Brain microvascular endothelial cell (primary cell): ENCODE measurements at regions not wholly inside any gene's neighbourhood (a gene's known extent, or its start where the extent isn't known, plus 50 kb on each side); places are given as distances from the start of the nearest gene placed in this dataset.

Experiments used
- DNase-seq: peaks from one replicate; pipeline ENCODE4 v3.0.0-alpha.2; 2020
- H3K27ac ChIP-seq: fragments of 250-450 bp; sonication (Bioruptor Pico); 2 replicates; pipeline ENCODE4 v1.5.1; 2020; ENCODE audit warnings: mild to moderate bottlenecking, moderate library complexity
- H3K27me3 ChIP-seq: fragments of 250-450 bp; sonication (Bioruptor Pico); replicated peaks from 2 replicates; pipeline ENCODE4 v1.5.1; 2020; ENCODE audit warnings: mild to moderate bottlenecking
- H3K36me3 ChIP-seq: fragments of 250-450 bp; sonication (Bioruptor Pico); replicated peaks from 2 replicates; pipeline ENCODE4 v1.5.1; 2020; ENCODE audit warnings: mild to moderate bottlenecking
- H3K4me3 ChIP-seq: 2 replicates; pipeline ENCODE4 v1.5.1; 2011; ENCODE audit warnings: low read depth, mild to moderate bottlenecking, control low read depth, low read length, moderate library complexity
- CTCF ChIP-seq: IDR thresholded peaks from 2 replicates; pipeline ENCODE4 v1.5.1; 2011; ENCODE audit warnings: low read depth, mild to moderate bottlenecking, moderate library complexity, low read length, control low read depth, inconsistent platforms; ENCODE audit errors: missing control alignments
- in situ Hi-C: cut with HindIII; loops from 2 replicates; pipeline ENCODE4 v1.10.0; 2017; ENCODE audit warnings: low sequenced_read_pairs, low pct_ligation_motif_present

DNA sequence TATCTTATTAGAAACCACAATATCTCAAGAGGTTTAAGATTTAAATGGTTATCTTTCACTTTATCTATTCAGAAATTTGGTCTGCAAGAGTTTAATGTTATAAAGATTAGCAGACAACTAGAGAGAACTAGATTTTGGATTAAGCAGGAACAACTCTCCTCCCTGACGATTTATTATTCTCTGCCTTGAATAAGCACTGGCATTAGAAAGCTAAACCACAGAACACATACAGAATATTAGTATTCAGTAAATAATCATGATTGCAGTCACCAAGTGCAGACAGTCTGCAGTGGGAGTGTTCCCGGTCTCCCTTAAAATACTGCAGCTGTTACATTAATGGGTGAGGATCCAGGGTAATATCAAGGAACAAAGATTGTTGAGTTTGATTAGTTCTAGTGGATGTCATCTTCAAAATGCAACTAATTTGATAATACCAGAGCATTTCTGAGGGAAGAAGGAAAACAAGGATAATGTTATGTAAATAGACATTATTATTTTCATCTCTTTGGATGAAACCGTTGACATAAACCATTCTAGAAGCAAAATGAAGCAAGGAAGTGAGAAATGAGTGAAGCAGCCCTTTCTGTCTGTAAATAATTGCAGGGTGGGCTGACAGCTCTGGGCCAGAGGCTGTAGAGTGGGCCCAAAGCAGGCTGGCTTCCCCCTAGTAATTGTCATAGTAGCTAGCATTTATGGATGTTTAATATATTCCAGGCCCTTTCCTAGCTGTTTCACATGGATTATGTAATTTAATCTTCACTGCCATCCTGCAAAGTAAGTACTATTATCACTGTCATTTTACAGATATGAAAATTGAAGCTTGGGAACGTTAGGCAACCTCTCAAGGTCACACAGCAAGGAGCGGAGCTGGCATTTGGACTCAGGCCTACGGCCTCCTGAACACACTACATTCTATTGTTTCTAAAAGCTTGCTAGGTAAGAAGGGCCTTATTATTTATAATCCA, 79.4 kb downstream of the DYRK2 start:
- no peak for DNase-seq
- no peak for TF ChIP-seq CTCF
- in situ Hi-C loops, result no loop called here
- no peak overlapping the region for H3K4me3 ChIP-seq
- no peaks in the 10 kb centered on the region for H3K27me3 ChIP-seq
- no peak overlapping the region for H3K27ac ChIP-seq
- H3K36me3 ChIP-seq, result no peaks in the 10 kb centered on the region

GRCh38 chr12:67732857-67733256, 84.3 kb downstream of the DYRK2 start:
- DNase-seq, result no peak
- in situ Hi-C loops, result no loop called here
- no peak overlapping the region for H3K27ac ChIP-seq
- H3K4me3 ChIP-seq, result no peak overlapping the region
- no peak for TF ChIP-seq CTCF
- no peaks in the 10 kb centered on the region for H3K27me3 ChIP-seq
- H3K36me3 ChIP-seq, result no peaks in the 10 kb centered on the region

DNA sequence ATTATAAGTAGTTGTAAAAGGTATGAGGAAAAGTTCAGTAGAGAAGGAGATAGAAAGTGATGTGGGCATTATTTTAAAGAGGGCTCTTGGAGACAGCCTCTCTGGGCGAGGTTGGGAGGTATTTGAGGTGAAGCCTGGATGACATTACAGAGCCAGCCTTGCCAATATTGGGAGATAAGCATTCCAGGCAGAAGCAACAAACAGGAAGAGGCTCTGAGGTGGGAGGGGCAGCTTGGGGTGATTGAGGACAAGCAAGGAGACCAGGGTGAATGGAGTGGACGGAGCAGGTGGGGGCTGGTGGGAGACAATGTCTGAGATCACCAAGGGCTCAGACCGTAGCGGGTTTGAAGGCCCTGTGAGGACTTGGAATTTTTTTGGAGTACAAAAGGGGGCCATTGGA, 87.3 kb downstream of the DYRK2 start:
- in situ Hi-C loops, result no loop called here
- no peak overlapping the region for H3K4me3 ChIP-seq
- TF ChIP-seq CTCF, result no peak
- DNase-seq, result no peak
- H3K36me3 ChIP-seq, result no peaks in the 10 kb centered on the region
- H3K27ac ChIP-seq, result no peak overlapping the region
- no peaks in the 10 kb centered on the region for H3K27me3 ChIP-seq

GRCh38 chr12:67740711-67741110, 92.2 kb downstream of the DYRK2 start:
- H3K27ac ChIP-seq, result peak overlapping the region; percentile 33
- no peak for DNase-seq
- H3K36me3 ChIP-seq, result no peaks in the 10 kb centered on the region
- no peaks in the 10 kb centered on the region for H3K27me3 ChIP-seq
- in situ Hi-C loops, result no loop called here
- no peak for TF ChIP-seq CTCF
- no peak overlapping the region for H3K4me3 ChIP-seq

DNA sequence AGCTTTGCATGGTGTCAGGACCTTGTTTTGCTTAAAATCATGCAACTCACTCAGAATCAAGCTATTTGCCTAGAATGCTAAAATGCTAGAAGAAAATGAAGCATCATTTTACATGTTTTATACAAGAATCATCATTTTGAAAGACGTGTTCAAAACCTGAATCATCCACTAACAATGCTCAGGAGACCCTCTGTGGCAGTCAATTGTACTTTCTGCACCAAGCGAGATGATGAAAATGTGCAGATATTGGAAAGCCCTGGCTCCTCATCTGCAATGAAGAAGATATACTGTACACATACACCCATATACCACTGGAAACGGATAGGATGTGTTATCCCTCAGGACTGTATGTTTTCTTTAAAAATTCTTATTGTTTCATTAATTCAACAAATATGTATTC, 92.7 kb downstream of the DYRK2 start:
- DNase-seq, result no peak
- no peak for TF ChIP-seq CTCF
- Histone ChIP-seq H3K27ac (peak overlapping the region; percentile 33), H3K36me3 (no peaks in the 10 kb centered on the region), H3K27me3 (no peaks in the 10 kb centered on the region), H3K4me3 (no peak overlapping the region)
- in situ Hi-C loops, result no loop called here
